Sigmoid colon (tissue), 4 donors: ENCODE measurements at regions not wholly inside any gene's neighbourhood (a gene's known extent, or its start where the extent isn't known, plus 50 kb on each side); places are given as distances from the start of the nearest gene placed in this dataset.

ENCODE experiments used
- CTCF ChIP-seq, 4 experiments: fragments of 450-650 bp in 3 of 4; fragments of 200-600 bp in 1 of 4; IDR thresholded peaks; one replicate each; pipeline ENCODE4 v1.5.1; 2016 to 2019; ENCODE audit warnings: antibody characterized with exemption in 4 of 4, mild to moderate bottlenecking in 3 of 4, moderate library complexity in 2 of 4
- EP300 ChIP-seq, 4 donors: sonication (generic); formaldehyde crosslinking; IDR thresholded peaks; one replicate each; pipeline ENCODE4 v1.6.1; 2017; ENCODE audit warnings: antibody characterized with exemption in 4 of 4
- POLR2A ChIP-seq, 2 donors: fragments of 450-650 bp; IDR thresholded peaks; one replicate each; pipeline ENCODE4 v1.6.1; 2016; ENCODE audit warnings: antibody characterized with exemption in 2 of 2, mild to moderate bottlenecking in 2 of 2, moderate library complexity in 2 of 2

GRCh38 chr13:97766749-97767148, 186.7 kb upstream of the IPO5 start:
- TF ChIP-seq CTCF (IDR thresholded peaks at IDR 0.05) (no peak), EP300 (IDR thresholded peaks at IDR 0.05) (no peak), POLR2A (IDR thresholded peaks at IDR 0.05) (no peak)
